HCT116 (cell line): ENCODE measurements at regions not wholly inside any gene's neighbourhood (a gene's known extent, or its start where the extent isn't known, plus 50 kb on each side); places are given as distances from the start of the nearest gene placed in this dataset.

Experiments used
- CTCF ChIP-seq, 3 experiments: fragments of 200-600 bp in 1 of 3; sonication (generic) in 1 of 3; IDR thresholded peaks in 2 of 3; conservative IDR thresholded peaks in 1 of 3; 2 replicates each; pipeline ENCODE4 v1.5.1; 2012 to 2017; ENCODE audit warnings: low read depth in 2 of 3, low read length in 2 of 3, antibody characterized with exemption in 1 of 3, borderline replicate concordance in 1 of 3, control low read depth in 1 of 3, mild to moderate bottlenecking in 1 of 3, mixed read lengths in 1 of 3, mixed run types in 1 of 3, moderate library complexity in 1 of 3; ENCODE audit not compliant: insufficient read depth in 1 of 3
- EGR1 ChIP-seq: IDR thresholded peaks from 2 replicates; pipeline ENCODE4 v1.6.1; 2012; ENCODE audit warnings: low read depth
- EZH2 ChIP-seq: fragments of 200-600 bp; sonication (generic); IDR thresholded peaks from 2 replicates; pipeline ENCODE4 v1.6.1; 2017; ENCODE audit warnings: antibody characterized with exemption, mixed run types
- EZH2phosphoT487 ChIP-seq: fragments of 200-600 bp; IDR thresholded peaks from 2 replicates; pipeline ENCODE4 v1.6.1; 2018; ENCODE audit warnings: antibody characterized with exemption, borderline replicate concordance
- FOSL1 ChIP-seq: IDR thresholded peaks from 2 replicates; pipeline ENCODE4 v1.6.1; 2012; ENCODE audit warnings: low read depth
- JUND ChIP-seq: IDR thresholded peaks from 2 replicates; pipeline ENCODE4 v1.6.1; 2012
- MAX ChIP-seq: IDR thresholded peaks from 2 replicates; pipeline ENCODE4 v1.6.1; 2012
- POLR2A ChIP-seq: IDR thresholded peaks from 2 replicates; pipeline ENCODE4 v1.7.0; 2011; ENCODE audit warnings: borderline replicate concordance; ENCODE audit not compliant: insufficient read depth, insufficient read length; ENCODE audit errors: extremely low read depth
- POLR2AphosphoS5 ChIP-seq: IDR thresholded peaks from 2 replicates; pipeline ENCODE4 v1.6.1; 2011; ENCODE audit warnings: mild to moderate bottlenecking, low read depth, low read length, moderate library complexity
- RAD21 ChIP-seq: IDR thresholded peaks from 2 replicates; pipeline ENCODE4 v1.6.1; 2012; ENCODE audit warnings: low read depth, mild to moderate bottlenecking
- REST ChIP-seq: IDR thresholded peaks from 2 replicates; pipeline ENCODE4 v1.6.1; 2012; ENCODE audit warnings: low read depth
- SP1 ChIP-seq: IDR thresholded peaks from 2 replicates; pipeline ENCODE4 v1.6.1; 2012; ENCODE audit warnings: low read depth
- ZFX ChIP-seq: fragments of 450-650 bp; IDR thresholded peaks from 2 replicates; pipeline ENCODE4 v1.6.1; 2017
- ZNF274 ChIP-seq: fragments of 200-500 bp; sonication (Bioruptor generic); IDR thresholded peaks from 2 replicates; pipeline ENCODE4 v1.6.1; 2014; ENCODE audit warnings: mild to moderate bottlenecking, low read depth, low read length, inconsistent platforms

- TF ChIP-seq CTCF (IDR thresholded peaks at IDR 0.05 in 2 of 3, conservative IDR thresholded peaks at IDR 0.05 in 1 of 3; ENCODE audit: borderline replicate concordance in 1 of 3, insufficient read depth in 1 of 3, low read depth in 2 of 3, low read length in 2 of 3) (no peak), POLR2A (no peak), REST (no peak), EZH2phosphoT487 (no peak), EZH2 (no peak), ZFX (no peak), ZNF274 (no peak), MAX (no peak), POLR2AphosphoS5 (no peak), EGR1 (no peak), SP1 (no peak), RAD21 (no peak), JUND (no peak), FOSL1 (no peak)
Observed at GRCh38 chr13:50709058-50709457, 134.4 kb downstream of the DLEU7 start.
